ENCODE measurements at regions not wholly inside any gene's neighbourhood (a gene's known extent, or its start where the extent isn't known, plus 50 kb on each side); places are given as distances from the start of the nearest gene placed in this dataset.

GRCh38 chr2:65943099-65943786 lies 491.7 kb upstream of the MEIS1 start:
- Histone ChIP-seq H4K20me1 (ENCODE audit: insufficient read depth, low read length) (no peaks in the 10 kb centered on the region), H3K36me3 (ENCODE audit: insufficient read depth, low read length) (no peaks in the 10 kb centered on the region), H3K27me3 (ENCODE audit: insufficient read depth, low read length) (no peaks in the 10 kb centered on the region), H3K4me2 (ENCODE audit: low read length) (no peak overlapping the region), H3K4me3 (ENCODE audit: insufficient read depth, low read depth, low read length) (no peak overlapping the region), H2AFZ (ENCODE audit: low read depth, low read length) (no peak overlapping the region), H3K4me1 (ENCODE audit: insufficient read depth, low read length) (no peaks in the 10 kb centered on the region), H3K9me3 (ENCODE audit: insufficient read depth, low read depth, low read length) (peaks cover 8% of the 10 kb centered on the region), H3K9ac (ENCODE audit: low read length) (no peak overlapping the region), H3K79me2 (ENCODE audit: insufficient read depth, low read length) (no peaks in the 10 kb centered on the region), H3K27ac (ENCODE audit: low read depth, low read length) (no peak overlapping the region)
- no peak overlapping the region for H3K4me3 Mint-ChIP-seq (ENCODE audit: unreplicated experiment)
- H3K27me3 Mint-ChIP-seq (ENCODE audit: low read depth, unreplicated experiment) = peaks cover 6% of the 10 kb centered on the region
- H3K36me3 Mint-ChIP-seq (ENCODE audit: low read depth, unreplicated experiment) = no peaks in the 10 kb centered on the region
- H3K27ac Mint-ChIP-seq (ENCODE audit: unreplicated experiment) = no peak overlapping the region
- DNase-seq (ENCODE audit: low read depth) (no peak), FAIRE-seq (no peak)
- H3K9me3 Mint-ChIP-seq (ENCODE audit: unreplicated experiment) = no peaks in the 10 kb centered on the region
- no peak for TF ChIP-seq EZH2 (IDR thresholded peaks at IDR 0.05; ENCODE audit: insufficient read depth, low read length)
- no peak for TF ChIP-seq CTCF (IDR thresholded peaks at IDR 0.05; ENCODE audit: insufficient read depth, low read depth, low read length)
- no peaks in the 10 kb centered on the region for H3K4me1 Mint-ChIP-seq (ENCODE audit: low read depth, unreplicated experiment)

GRCh38 chr2:65940856-65941255 lies 494.1 kb upstream of the MEIS1 start:
- no peak overlapping the region for H3K27ac ChIP-seq (ENCODE audit: low read depth, low read length)
- no peaks in the 10 kb centered on the region for H3K36me3 ChIP-seq (ENCODE audit: insufficient read depth, low read length)
- no peak overlapping the region for H3K4me3 Mint-ChIP-seq (ENCODE audit: unreplicated experiment)
- H2AFZ ChIP-seq (ENCODE audit: low read depth, low read length) = no peak overlapping the region
- TF ChIP-seq CTCF (IDR thresholded peaks at IDR 0.05; ENCODE audit: insufficient read depth, low read depth, low read length) = no peak
- TF ChIP-seq EZH2 (IDR thresholded peaks at IDR 0.05; ENCODE audit: insufficient read depth, low read length) = no peak
- no peaks in the 10 kb centered on the region for H3K9me3 Mint-ChIP-seq (ENCODE audit: unreplicated experiment)
- no peak overlapping the region for H3K4me2 ChIP-seq (ENCODE audit: low read length)
- H3K27me3 ChIP-seq (ENCODE audit: insufficient read depth, low read length) = no peaks in the 10 kb centered on the region
- FAIRE-seq (no peak), DNase-seq (ENCODE audit: low read depth) (no peak)
- no peak overlapping the region for H3K27ac Mint-ChIP-seq (ENCODE audit: unreplicated experiment)
- no peaks in the 10 kb centered on the region for H3K36me3 Mint-ChIP-seq (ENCODE audit: low read depth, unreplicated experiment)
- H4K20me1 ChIP-seq (ENCODE audit: insufficient read depth, low read length) = no peaks in the 10 kb centered on the region
- no peaks in the 10 kb centered on the region for H3K4me1 ChIP-seq (ENCODE audit: insufficient read depth, low read length)
- peaks cover 5% of the 10 kb centered on the region for H3K27me3 Mint-ChIP-seq (ENCODE audit: low read depth, unreplicated experiment)
- H3K4me1 Mint-ChIP-seq (ENCODE audit: low read depth, unreplicated experiment) = peaks cover 11% of the 10 kb centered on the region
- H3K4me3 ChIP-seq (ENCODE audit: insufficient read depth, low read depth, low read length) = no peak overlapping the region
- peaks cover 8% of the 10 kb centered on the region for H3K9me3 ChIP-seq (ENCODE audit: insufficient read depth, low read depth, low read length)
- H3K9ac ChIP-seq (ENCODE audit: low read length) = no peak overlapping the region
- no peaks in the 10 kb centered on the region for H3K79me2 ChIP-seq (ENCODE audit: insufficient read depth, low read length)

- H3K9ac ChIP-seq (ENCODE audit: low read length) = no peak overlapping the region
- H3K27me3 ChIP-seq (ENCODE audit: insufficient read depth, low read length) = no peaks in the 10 kb centered on the region
- H4K20me1 ChIP-seq (ENCODE audit: insufficient read depth, low read length) = no peaks in the 10 kb centered on the region
- H3K4me3 ChIP-seq (ENCODE audit: insufficient read depth, low read depth, low read length) = no peak overlapping the region
- no peaks in the 10 kb centered on the region for H3K36me3 ChIP-seq (ENCODE audit: insufficient read depth, low read length)
- no peaks in the 10 kb centered on the region for H3K4me1 ChIP-seq (ENCODE audit: insufficient read depth, low read length)
- H3K79me2 ChIP-seq (ENCODE audit: insufficient read depth, low read length) = no peaks in the 10 kb centered on the region
- no peak overlapping the region for H3K27ac ChIP-seq (ENCODE audit: low read depth, low read length)
- H3K36me3 Mint-ChIP-seq (ENCODE audit: low read depth, unreplicated experiment) = no peaks in the 10 kb centered on the region
- no peaks in the 10 kb centered on the region for H3K9me3 Mint-ChIP-seq (ENCODE audit: unreplicated experiment)
- H3K4me1 Mint-ChIP-seq (ENCODE audit: low read depth, unreplicated experiment) = peaks cover 11% of the 10 kb centered on the region
- peaks cover 9% of the 10 kb centered on the region for H3K27me3 Mint-ChIP-seq (ENCODE audit: low read depth, unreplicated experiment)
- TF ChIP-seq EZH2 (IDR thresholded peaks at IDR 0.05; ENCODE audit: insufficient read depth, low read length) = no peak
- no peak for TF ChIP-seq CTCF (IDR thresholded peaks at IDR 0.05; ENCODE audit: insufficient read depth, low read depth, low read length)
- H3K4me3 Mint-ChIP-seq (ENCODE audit: unreplicated experiment) = no peak overlapping the region
- no peak for DNase-seq (ENCODE audit: low read depth)
- no peak overlapping the region for H3K4me2 ChIP-seq (ENCODE audit: low read length)
- FAIRE-seq = no peak
- no peak overlapping the region for H2AFZ ChIP-seq (ENCODE audit: low read depth, low read length)
- H3K9me3 ChIP-seq (ENCODE audit: insufficient read depth, low read depth, low read length) = peaks cover 8% of the 10 kb centered on the region
- no peak overlapping the region for H3K27ac Mint-ChIP-seq (ENCODE audit: unreplicated experiment)
Measured at GRCh38 chr2:65939687-65940086, 495.2 kb upstream of the MEIS1 start.
